Right lobe of liver (tissue), 4 donors: ENCODE measurements at regions not wholly inside any gene's neighbourhood (a gene's known extent, or its start where the extent isn't known, plus 50 kb on each side); places are given as distances from the start of the nearest gene placed in this dataset.

Experiments used
- CTCF ChIP-seq, 4 donors: fragments of 200-600 bp in 3 of 4; fragments of 450-650 bp in 1 of 4; IDR thresholded peaks; one replicate each; pipeline versions ENCODE4 v1.5.1 to v1.8.0; 2016 to 2022; ENCODE audit warnings: antibody characterized with exemption in 4 of 4, mild to moderate bottlenecking in 2 of 4
- POLR2A ChIP-seq: fragments of 450-650 bp; IDR thresholded peaks from one replicate; pipeline ENCODE4 v1.6.1; 2017; ENCODE audit warnings: antibody characterized with exemption, mild to moderate bottlenecking
- donor health status: DM: no; HTN: no; CAD: no.
- donor health status: DM: no; HTN: no; CAD: no.
- donor health status: DM: no; HTN: yes; CAD: no.

DNA sequence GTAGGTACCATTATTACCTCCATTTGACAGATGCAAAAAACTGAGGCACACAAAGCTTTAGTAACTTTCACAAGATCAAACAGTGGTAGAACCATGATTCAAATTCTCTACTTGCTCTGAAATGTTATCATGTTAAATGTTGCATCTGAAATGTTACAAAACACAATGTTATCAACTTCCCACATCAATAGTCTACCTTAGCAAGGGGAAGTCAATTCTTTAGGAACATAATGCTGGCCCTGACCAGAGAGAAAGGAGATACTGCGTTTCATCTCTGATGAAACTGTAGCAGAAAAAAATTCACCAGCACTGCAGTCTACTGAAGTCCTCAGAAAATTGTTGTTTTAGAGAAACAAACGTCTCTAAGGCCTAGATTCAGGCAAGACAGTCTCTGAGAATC is 174.1 kb downstream of the SATB1 start:
- no peak for TF ChIP-seq CTCF (IDR thresholded peaks at IDR 0.05)
- no peak for TF ChIP-seq POLR2A
